CD4-positive, alpha-beta T cell treated with Interleukin-6 for 4 hours (primary cell): ENCODE measurements at regions not wholly inside any gene's neighbourhood (a gene's known extent, or its start where the extent isn't known, plus 50 kb on each side); places are given as distances from the start of the nearest gene placed in this dataset.
"Not testable (repeated sequence)": the region's sequence is repeated elsewhere in the genome, so short reads cannot be mapped to it uniquely, and the experiment has no call there.

Source experiments
- DNase-seq: peaks from one replicate; pipeline ENCODE4 v3.0.0-alpha.2; 2020; ENCODE audit warnings: mixed read lengths

DNA sequence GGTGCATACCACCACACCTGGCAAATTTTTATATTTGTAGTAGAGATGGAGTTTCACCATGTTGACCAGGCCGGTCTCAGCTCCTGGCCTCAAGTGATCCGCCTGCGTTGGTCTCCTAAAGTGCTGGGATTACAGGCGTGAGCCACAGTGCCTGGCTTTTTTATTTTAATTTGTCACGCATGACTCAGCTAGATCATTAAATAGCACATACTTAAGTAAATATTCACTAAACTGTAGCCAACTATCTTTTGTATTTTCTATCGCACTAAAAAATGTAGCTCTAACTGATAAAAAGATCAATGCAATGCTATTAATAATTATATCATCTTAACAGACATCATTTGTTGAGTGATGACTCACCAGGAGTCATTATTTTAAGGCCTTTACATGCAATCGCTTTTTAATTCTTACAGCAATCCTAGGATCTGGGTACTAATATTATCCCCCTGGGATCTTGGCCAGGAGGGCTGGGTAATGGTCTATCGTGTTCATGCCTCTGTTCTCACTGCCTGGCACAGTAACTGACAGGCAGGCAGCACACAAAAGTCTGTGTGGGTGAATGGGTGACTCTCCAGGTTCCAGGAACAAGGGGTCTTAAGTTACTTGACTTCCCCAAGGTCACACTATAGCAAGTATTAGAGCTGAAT, 693.5 kb upstream of the EEF2KMT start:
- DNase-seq = no peak

DNA sequence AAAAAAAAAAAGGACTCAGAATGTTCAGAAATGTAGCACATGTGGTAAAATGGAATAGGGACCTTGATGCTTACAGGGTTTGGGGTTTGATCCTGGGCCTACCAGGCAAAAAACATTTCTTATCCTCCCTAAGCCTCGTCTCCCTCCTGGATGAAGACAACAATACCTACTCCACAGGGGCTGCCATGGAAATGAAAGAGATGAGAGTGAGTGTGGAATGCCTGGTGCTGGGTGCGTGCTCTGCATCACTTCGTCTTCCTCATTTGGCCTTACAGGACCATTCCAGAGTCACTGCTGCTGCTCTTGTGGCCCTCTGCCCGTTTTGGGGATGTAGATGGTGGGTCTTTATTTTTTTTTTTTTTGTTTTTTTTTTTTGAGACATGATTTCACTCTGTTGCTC, 692.9 kb upstream of the EEF2KMT start:
- DNase-seq = no peak

DNA sequence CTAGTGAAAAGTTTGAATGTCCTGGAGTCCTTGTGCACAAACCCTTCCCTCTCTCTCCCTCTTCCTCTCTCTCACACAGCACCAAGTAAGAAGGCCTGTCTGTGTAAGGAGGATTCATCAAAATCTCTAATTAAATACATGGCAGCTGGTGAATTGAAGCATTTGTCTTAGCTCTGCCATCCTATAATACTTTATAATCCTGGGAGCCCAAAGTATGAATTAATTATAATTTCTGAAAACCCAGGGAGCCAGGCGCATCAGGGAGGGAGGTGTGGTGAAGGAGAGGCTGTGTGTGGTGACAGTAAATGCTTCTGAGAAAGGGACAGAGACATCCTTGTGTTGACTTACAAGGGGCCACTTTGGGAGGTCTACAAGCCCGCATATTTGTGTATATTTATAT, 691.4 kb upstream of the EEF2KMT start:
- DNase-seq = no peak

DNA sequence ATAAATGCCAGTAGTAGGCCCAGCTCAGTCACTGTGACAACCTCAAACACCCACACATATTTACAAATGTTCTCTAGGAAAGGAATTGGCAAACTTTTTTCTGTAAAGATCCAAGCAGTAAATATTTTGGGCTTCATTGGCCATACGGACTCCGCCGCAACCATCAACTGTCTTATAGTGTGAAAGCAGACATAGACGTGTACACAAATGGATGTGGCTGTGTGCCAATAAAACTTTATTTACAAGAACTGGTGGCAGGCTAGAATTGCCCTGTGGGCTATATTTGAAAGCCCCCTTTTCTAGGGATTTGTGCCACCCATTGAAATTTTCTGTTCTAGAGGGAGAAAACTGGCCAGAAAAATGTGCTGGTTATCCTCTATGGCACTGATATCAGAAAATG, 683.8 kb upstream of the EEF2KMT start:
- no peak for DNase-seq

DNA sequence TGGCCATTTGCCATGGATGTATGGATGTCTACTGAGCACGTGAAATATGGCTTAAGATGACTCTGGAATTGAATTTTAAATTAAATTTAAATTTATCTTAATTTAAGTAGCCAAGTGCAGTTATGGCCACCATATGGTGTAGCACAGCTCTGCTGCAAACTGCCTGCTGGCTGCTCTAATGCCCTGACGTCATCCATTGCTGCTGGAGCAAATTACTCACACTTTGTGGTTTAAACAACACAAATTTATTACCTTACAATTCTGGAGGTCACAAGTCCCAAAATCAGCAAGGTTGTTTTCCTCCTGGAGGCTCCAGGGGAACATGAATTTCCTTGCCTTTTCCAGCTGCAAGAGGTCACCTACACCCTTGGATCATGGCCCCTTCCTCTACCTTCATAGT, 679.3 kb upstream of the EEF2KMT start:
- DNase-seq = no peak

DNA sequence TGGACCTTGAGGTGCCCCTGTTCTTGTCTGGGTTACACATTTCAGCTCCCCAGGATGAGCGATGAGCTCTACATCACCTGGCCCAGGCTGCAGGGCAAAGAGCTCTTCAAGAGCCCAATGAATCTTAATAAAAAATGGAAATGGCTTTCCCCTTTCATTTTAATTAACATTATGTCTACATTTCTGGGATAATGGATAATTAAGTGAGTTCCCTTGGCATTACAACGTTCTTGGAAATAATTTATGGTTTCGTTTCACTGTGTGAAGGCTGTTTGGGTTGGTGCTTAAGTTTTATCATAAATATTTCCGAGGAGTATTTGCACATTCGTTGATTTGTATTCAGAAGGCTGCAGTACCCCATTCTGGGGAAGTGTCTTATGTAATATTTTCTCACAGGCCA, 678.3 kb upstream of the EEF2KMT start:
- DNase-seq = no peak

DNA sequence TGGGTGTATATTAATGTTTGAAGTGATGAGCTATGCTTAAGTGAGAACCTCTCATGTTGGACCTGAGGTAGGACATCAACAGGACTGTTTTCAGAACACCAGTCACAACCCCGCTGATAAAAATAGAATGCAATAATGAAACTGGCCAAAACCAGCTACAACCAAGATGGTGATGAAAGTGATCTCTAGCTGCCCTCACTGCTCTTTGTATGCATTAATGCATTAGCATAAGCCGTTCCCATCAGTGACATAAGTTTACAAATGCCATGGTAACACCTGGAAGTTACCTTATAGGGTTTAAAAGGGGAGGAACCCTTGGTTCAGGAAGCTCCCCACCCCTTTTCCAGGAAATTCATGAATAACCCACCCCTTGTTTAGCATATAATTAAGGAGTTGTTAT, 672.5 kb upstream of the EEF2KMT start:
- no peak for DNase-seq

DNA sequence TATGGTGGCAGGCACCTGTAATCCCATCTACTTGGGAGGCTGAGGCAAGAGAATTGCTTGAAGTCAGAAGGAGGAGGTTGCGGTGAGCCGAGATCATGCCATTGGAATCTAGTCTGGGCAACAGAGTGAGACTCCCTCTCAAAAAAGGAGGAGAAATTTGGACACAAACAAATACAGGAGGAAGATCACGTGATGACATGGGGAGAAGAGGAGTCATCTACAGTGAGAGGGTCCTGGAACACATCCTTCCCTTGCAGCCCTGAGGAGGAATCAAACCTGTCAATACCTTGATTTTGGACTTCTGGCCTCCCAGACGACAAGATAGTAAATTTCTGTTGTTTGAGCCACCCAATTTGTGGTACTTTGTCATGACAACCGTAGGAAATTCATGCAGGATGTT, 671.9 kb upstream of the EEF2KMT start:
- no peak for DNase-seq

DNA sequence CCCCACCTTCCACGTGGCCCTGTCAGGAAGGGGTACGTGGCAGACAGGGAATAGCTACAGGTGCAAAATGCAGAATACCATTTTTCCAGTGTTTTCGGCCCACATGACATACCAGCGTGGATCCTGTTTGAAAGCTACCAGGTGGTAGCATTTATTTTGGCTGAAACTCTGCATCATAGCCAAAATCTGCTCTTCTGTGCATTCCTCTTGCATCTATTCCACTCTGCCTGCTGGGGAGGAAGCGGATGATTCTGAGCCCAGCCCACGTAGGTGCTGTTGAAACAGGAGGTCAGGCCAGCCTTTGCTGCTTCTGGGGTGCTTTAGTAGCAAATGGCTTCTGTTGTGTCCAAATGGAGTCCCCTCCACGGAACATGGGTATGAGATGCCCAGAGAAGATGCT, 670.9 kb upstream of the EEF2KMT start:
- no peak for DNase-seq

DNA sequence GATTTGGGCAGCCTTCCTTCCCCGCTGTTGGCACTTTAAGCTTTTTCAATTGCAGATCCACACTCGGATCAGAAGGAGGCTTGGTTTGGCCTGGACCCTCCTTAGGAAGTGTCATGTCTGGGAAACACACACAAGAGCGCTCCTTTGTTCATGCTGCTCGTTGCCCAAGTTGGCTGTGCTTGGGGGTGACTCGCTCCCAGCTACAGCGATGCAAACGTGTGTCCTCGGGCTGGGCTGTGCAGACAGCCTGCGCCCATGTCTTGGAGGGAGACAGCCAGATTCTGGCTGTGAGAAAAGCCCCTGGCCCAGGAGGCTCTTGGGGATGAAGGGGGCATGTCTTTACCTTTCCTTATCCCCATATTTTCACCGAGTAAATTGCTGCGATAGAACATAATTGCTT, 665.6 kb upstream of the EEF2KMT start:
- no peak for DNase-seq

DNA sequence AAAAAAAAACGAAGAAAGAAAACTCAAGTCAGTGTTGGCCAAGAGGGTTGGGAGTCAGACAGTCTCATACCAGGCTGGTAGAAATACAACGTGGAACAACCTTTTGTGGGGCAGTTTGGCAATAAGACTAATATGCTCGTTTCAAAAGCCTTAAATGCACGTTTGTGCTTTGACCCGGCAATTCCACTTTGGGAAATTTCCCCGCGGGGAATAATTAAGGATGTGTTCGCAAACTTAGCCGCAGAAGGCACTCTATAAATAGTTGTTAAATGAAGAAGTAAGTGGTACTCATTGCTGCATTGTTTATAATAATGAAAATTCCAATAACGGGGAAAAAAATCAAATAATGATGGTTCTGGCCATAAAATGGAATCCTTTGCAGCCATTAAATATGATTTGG, 664.8 kb upstream of the EEF2KMT start:
- DNase-seq = no peak

DNA sequence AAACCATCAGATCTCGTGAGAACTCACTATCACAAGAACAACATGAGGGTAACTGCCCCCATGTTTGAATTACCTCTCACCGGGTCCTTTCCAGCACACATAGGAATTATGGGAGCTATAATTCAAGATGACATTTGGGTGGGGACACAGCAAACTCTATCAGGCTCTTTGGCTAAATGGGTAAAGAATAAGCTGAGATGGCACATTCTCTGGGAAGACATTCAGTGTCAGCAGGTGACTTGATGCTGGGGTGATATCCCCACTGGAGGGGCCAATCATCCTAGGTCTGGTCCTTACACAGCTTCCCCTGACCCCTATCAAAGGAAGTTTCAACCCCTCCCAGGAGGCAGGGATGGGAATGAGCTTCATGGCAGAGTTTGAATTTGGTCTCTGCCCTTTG, 664.0 kb upstream of the EEF2KMT start:
- no peak for DNase-seq

DNA sequence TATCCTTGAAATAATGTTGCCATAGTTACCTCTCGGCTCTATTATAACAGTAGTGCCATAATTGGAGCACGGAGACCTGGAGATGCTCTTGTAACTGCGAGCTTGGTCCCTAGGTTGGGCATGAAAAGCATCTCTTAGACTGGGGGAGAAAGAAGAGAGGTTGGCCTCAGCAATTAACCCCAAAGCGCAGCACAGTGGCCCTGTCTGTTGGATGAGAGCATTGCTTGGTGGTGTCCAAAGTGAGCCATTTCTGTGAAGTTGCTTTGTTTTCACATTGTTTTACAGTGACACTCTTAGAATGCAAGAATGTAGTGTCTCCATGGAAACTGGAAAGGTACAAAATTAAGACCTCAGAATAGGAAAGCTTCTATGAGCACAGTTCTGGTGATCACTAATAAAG, 660.7 kb upstream of the EEF2KMT start:
- DNase-seq = no peak

DNA sequence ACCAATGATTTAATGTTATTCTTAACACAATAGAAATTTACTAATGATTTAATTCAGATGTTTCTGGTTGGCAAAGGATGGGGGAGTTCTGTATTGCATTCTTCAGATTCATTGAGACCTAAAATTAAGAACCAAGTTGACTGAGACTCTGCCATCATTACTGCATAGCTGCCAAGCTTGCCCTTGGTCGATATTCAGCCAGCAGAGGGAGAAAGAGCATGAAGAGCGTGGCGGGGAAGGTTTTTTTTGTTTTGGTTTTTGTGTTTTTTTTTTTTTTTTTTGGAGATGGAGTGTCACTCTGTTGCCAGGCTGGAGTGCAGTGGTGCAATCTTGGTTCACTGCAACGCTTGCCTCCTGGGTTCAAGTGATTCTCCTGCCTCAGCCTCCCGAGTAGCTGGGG, 659.4 kb upstream of the EEF2KMT start:
- no peak for DNase-seq

DNA sequence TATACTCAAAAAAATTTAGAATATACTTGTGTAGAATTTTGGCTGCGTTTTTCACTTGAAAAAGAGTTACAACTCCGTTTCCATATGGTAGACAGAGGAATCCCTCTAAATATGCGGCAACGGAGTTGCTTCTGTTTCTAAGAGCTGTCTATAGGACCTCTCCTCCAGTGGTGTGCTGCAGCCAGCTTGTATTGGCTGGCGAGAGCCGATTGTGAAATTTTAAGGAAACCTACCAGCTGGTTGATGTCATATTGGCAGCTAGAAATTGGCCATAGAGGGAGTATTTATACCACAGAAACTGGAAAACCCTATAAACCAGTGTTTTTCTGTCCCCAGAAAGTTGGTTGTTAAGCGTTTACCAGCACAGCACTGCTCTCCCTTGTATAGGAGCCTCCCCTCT, 655.8 kb upstream of the EEF2KMT start:
- no peak for DNase-seq

DNA sequence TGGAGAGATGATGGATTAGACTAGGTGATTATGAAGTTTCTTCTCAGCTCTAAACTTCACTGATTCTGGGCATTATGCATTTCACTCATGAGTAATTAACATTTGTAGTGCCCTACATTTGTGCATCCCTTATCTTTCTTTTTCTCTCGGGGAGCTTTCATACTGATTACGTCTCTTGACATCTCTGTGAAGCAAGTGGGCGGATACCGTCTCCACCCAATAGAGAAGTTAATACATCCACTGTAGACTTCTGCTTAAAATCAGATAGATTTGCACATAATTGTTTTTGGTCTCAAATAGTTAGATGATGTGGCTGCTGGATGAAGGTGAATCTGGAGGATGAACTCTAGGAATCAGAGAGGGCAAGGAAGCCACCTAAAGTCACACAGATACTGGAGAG, 653.6 kb upstream of the EEF2KMT start:
- no peak for DNase-seq

DNA sequence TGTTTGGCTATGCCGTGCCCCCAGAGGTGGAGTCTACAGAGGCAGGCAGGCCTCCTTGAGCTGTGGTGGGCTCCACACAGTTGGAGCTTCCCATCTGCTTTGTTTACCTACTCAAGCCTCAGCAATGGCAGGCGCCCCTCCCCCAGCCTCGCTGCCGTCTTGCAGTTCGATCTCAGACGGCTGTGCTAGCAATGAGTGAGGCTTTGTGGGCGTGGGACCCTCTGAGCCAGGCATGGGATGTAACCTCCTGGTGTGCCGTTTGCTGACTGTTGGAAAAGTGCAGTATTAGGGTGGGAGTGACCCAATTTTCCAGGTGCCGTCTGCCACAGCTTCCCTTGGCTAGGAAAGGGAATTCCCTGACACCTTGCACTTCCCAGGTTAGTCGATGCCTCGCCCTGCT, 652.8 kb upstream of the EEF2KMT start:
- DNase-seq = not testable (repeated sequence)

DNA sequence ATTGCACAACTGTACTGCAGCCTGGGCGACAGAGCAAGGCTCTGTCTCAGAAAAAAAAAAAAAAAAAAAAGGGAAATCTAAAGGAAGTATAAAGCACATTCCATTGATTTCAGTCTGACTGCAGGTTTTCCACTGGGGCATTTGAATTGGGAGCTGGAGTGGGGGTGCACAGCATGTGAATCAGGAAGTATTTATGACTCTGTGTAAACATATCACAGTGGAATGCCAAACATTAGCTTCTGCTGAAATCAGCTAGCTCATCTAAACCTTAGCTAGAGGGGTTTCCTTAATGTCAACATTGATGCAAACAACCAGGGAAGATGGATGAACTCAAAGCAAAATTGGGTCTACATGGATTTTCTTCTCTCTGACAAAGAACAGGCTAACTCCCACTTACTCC, 641.0 kb upstream of the EEF2KMT start:
- DNase-seq = no peak

DNA sequence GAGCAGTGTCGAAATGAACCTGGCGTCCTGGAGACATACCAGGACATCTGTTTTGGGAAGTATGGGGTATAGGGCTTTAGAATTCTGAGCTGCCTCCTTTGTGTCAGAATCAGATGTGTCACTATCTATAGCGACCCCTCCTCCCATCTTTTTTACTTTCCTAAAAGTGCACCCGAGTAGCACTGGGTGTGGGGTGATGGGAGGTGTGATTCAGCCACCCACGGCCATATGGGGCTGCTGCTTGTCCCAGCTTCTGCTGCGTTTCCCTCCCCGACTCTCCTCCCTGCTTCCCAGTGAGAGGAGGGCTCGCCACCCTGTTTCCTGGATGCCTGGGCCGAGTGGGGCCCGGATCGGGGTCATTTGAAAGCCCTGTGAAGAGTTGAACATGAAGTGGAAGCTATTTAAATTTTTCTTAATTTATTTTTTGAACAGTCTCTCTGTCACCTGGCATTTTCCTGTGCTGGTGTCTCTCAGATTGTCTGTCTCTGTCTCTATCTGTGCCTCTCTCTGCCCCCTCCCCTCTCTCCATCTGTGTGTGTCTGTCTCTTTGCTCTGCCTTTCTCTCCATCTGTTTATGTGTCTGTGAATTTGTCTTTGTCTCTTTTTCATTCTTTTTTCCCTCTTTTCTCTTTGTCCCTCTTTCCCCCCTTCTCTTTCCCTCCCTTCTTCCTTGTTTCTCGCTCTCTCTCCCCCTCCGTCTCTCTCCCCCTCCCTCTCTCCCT, 638.8 kb upstream of the EEF2KMT start:
- no peak for DNase-seq

DNA sequence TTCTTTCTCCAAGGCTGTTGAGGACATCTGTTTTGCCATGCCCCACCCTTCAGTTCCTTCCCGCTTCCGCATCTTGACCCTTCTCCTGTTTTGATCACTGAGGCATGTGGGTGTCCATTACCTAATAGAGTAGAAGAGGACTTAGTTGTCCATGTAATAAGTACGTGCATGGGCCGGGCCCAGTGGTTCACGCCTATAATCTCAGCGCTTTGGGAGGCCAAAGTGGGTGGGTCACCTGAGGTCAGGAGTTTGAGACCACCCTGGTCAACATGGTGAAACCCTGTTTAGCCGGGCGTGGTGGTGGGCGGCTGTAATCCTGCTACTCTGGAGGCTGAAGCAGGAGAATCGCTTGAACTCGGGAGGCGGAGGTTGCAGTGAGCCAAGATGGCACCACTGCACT, 637.8 kb upstream of the EEF2KMT start:
- DNase-seq = no peak

DNA sequence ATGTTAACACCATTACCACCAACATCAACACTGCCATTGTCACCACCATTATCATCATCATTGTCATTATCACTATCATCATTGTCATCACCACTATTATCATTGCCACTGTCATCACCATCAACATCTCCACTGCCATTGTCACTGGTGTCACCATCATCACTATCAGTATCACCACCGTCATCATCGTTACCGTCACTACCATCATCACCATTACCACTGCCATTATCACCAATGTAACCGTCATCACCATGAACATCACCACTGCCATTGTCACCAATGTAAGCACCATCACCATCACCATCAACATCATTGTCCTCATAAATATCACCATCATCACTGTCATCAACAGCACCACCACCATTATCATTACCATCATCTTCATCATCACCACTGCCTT, 633.2 kb upstream of the EEF2KMT start:
- DNase-seq = no peak

DNA sequence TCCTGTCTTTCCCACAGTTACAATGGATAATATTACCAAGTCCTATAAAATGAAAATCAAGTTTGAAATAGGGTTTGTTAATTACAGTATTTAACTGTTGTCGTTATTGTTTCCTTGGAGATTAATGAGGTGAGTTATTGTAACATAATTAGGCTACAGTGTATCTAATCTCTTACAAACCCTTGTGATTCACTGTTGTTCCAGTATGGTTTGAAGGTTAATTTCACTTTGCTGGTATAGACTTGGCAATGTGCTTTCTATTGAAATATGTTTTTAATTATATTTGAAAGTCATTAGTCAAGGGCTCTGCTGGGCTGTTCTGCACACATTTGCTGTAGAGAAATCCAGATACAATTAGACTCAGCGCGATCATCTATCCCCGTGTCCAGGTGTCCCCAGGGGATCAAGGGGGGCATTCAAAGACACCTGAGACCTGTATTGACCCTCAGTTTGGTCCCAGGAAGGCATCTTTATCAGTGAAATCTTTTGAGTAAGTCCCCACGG, 624.6 kb upstream of the EEF2KMT start:
- DNase-seq = no peak

DNA sequence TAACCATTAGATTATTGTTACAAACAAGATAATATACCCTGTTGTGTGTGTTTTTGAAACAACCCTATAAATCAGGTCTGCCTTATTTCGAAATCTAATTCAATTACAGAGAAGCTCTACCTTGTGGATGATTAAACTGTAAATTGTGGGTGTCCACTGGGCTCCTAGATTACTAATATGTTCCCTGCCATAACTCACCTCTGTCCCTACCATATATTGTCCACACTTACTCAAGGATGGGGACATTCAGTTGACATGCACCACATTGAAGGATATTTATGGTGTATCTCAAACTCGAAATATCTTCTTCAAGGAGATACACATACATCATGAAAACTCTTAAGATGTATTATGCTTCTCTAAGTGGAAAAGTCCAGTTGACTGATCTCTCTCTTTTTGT, 617.6 kb upstream of the EEF2KMT start:
- DNase-seq = no peak

DNA sequence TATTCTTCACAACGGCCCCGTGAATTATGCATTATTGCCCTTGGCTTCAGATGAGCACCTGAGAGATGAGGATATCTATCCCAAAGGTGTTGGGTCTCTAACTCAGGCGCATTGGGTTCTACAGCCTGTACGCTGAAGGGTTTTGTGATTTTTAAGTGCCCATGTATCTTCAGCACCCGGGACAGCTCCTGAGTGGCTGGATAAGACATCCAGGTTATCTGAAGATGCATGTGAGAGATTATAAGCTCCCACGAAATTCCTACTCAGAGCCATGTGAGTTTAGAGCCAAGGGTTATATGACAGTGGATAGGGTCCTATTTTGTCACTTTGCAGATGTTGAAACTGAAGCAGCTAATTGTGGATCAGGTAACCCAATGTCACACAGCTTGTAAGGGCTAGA, 612.3 kb upstream of the EEF2KMT start:
- no peak for DNase-seq

DNA sequence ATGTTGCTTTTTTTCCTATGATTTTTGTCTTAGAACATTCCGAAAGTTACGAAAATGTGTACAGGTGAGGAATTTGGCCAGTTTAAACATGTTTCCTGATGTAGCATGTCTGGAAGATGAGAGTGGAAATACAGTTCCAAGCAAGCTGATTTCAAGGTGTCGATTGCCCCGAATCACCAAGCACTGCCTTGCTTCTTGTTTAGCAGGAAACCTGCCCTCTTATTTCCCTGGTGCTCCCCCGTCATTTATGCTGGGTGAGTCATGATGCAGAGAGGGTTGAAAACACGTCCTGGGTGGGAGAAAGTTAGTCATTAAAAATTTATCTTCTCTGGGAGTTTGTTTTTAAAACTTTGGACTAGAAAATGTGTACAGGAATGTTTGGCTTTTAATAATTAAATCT, 608.6 kb upstream of the EEF2KMT start:
- no peak for DNase-seq
